IMR-90 (cell line): ENCODE measurements at regions not wholly inside any gene's neighbourhood (a gene's known extent, or its start where the extent isn't known, plus 50 kb on each side); places are given as distances from the start of the nearest gene placed in this dataset.

Source experiments
- ATAC-seq: fragments of 200-7000 bp; cut with Tn5 transposase; 2 replicates; pipeline ENCODE4 v1.9.1; 2020; ENCODE audit warnings: low read depth, mild to moderate bottlenecking, moderate library complexity
- BruUV-seq: library from RNA; stranded (reverse); fragments of 400-500 nt; replicated peaks from 2 replicates; lab custom pipeline; 2021; lab: Mats Ljungman, UMichigan
- CTCF ChIA-PET: fragments of 300-600 bp; formaldehyde crosslinking; extraction: SDS; loops from one replicate; lab custom pipeline; 2021; ENCODE audit warnings: antibody characterized with exemption; lab: Yijun Ruan, JAX
- POLR2A ChIA-PET: fragments of 300-600 bp; sonication (Branson Sonifier 250); formaldehyde crosslinking; loops from one replicate; lab custom pipeline; 2022; ENCODE audit warnings: antibody characterized with exemption; ENCODE audit not compliant: unreplicated experiment; lab: Charles Lee
- DNase-seq: peaks from one replicate; pipeline ENCODE4 v3.0.0; 2013
- H2AFZ ChIP-seq: replicated peaks from 2 replicates; pipeline ENCODE3; 2013; ENCODE audit warnings: low read length, mild to moderate bottlenecking; ENCODE audit not compliant: poor library complexity
- H2AK5ac ChIP-seq: 2 replicates; pipeline ENCODE4 v1.6.1; 2013; ENCODE audit warnings: low read depth, low read length, inconsistent platforms
- H2AK9ac ChIP-seq: replicated peaks from 2 replicates; pipeline ENCODE3; 2013; ENCODE audit warnings: mild to moderate bottlenecking, low read depth, low read length, moderate library complexity; ENCODE audit not compliant: poor library complexity
- H2BK120ac ChIP-seq: 2 replicates; pipeline ENCODE4 v1.6.1; 2013; ENCODE audit warnings: low read depth, low read length, inconsistent platforms
- H2BK15ac ChIP-seq: 3 replicates; pipeline ENCODE4 v1.6.1; 2013; ENCODE audit warnings: low read depth, low read length, inconsistent platforms
- H2BK20ac ChIP-seq: 2 replicates; pipeline ENCODE4 v1.6.1; 2013; ENCODE audit warnings: low read depth, mild to moderate bottlenecking, inconsistent platforms, low read length, moderate library complexity
- H2BK5ac ChIP-seq: 2 replicates; pipeline ENCODE4 v1.6.1; 2013; ENCODE audit warnings: mild to moderate bottlenecking, low read depth, low read length, inconsistent platforms; ENCODE audit not compliant: poor library complexity, severe bottlenecking
- H3K14ac ChIP-seq: replicated peaks from 2 replicates; pipeline ENCODE4 v1.6.1; 2013; ENCODE audit warnings: low read depth, low read length, inconsistent platforms
- H3K18ac ChIP-seq: 2 replicates; pipeline ENCODE4 v1.6.1; 2013; ENCODE audit warnings: low read depth, low read length, control low read depth
- H3K23ac ChIP-seq: 2 replicates; pipeline ENCODE4 v1.6.1; 2013; ENCODE audit warnings: low read depth, low read length, inconsistent platforms
- H3K27ac ChIP-seq: 2 replicates; pipeline ENCODE4 v1.5.1; 2013; ENCODE audit warnings: mild to moderate bottlenecking, control low read depth, low read length; ENCODE audit not compliant: insufficient read depth
- H3K27me3 ChIP-seq: 2 replicates; pipeline ENCODE4 v1.6.1; 2013; ENCODE audit warnings: low read length; ENCODE audit not compliant: control insufficient read depth, insufficient read depth
- H3K36me3 ChIP-seq: 2 replicates; pipeline ENCODE4 v1.6.1; 2013; ENCODE audit warnings: low read length, mixed read lengths; ENCODE audit not compliant: control insufficient read depth, insufficient read depth
- H3K4ac ChIP-seq: 2 replicates; pipeline ENCODE4 v1.6.1; 2013; ENCODE audit warnings: low read depth, low read length, inconsistent platforms
- H3K4me1 ChIP-seq: 2 replicates; pipeline ENCODE4 v1.6.1; 2013; ENCODE audit warnings: low read length, mixed read lengths; ENCODE audit not compliant: control insufficient read depth, insufficient read depth
- H3K4me2 ChIP-seq: 2 replicates; pipeline ENCODE4 v1.6.1; 2013; ENCODE audit warnings: low read depth, mild to moderate bottlenecking, control low read depth, low read length, moderate library complexity
- H3K4me3 ChIP-seq: 2 replicates; pipeline ENCODE4 v1.5.1; 2013; ENCODE audit warnings: low read depth, mild to moderate bottlenecking, control low read depth, low read length, moderate library complexity; ENCODE audit not compliant: insufficient read depth
- H3K56ac ChIP-seq: 2 replicates; pipeline ENCODE4 v1.6.1; 2013; ENCODE audit warnings: low read length, inconsistent platforms; ENCODE audit not compliant: insufficient read depth; ENCODE audit errors: extremely low read depth
- H3K79me1 ChIP-seq, 2 experiments: 2 replicates each; pipeline ENCODE4 v1.6.1; 2013; ENCODE audit warnings: low read length in 2 of 2, inconsistent platforms in 1 of 2, low read depth in 1 of 2
- H3K9ac ChIP-seq: 2 replicates; pipeline ENCODE4 v1.6.1; 2013; ENCODE audit warnings: low read depth, low read length, control low read depth
- H3K9me1 ChIP-seq: 2 replicates; pipeline ENCODE4 v1.6.1; 2013; ENCODE audit warnings: low read length, inconsistent platforms; ENCODE audit not compliant: insufficient read depth
- H3K9me3 ChIP-seq: 2 replicates; pipeline ENCODE4 v1.6.1; 2013; ENCODE audit warnings: low read length; ENCODE audit not compliant: control insufficient read depth, insufficient read depth
- H4K20me1 ChIP-seq: 2 replicates; pipeline ENCODE4 v1.6.1; 2013; ENCODE audit warnings: low read length, inconsistent platforms; ENCODE audit not compliant: insufficient read depth
- H4K5ac ChIP-seq: 2 replicates; pipeline ENCODE4 v1.6.1; 2013; ENCODE audit warnings: mild to moderate bottlenecking, low read depth, low read length, control low read depth
- H4K8ac ChIP-seq, 2 experiments: 2 replicates each; pipeline ENCODE4 v1.6.1; 2013; ENCODE audit warnings: low read depth in 2 of 2, low read length in 2 of 2, control low read depth in 1 of 2, inconsistent platforms in 1 of 2
- H4K91ac ChIP-seq: 2 replicates; pipeline ENCODE4 v1.6.1; 2013; ENCODE audit warnings: low read depth, low read length, inconsistent platforms; ENCODE audit not compliant: insufficient read depth
- ELK1 ChIP-seq: fragments of 150-350 bp; IDR thresholded peaks from 2 replicates; pipeline ENCODE4 v1.6.1; 2016; ENCODE audit warnings: low read depth, mild to moderate bottlenecking, low read length, moderate library complexity, borderline replicate concordance
- WGBS, 2 experiments: methylation state at CpG; one replicate each; pipeline versions ENCODE4 v1.1.5 to v1.1.7; 2013; ENCODE audit warnings: missing lambda C conversion rate in 2 of 2; ENCODE audit not compliant: insufficient read length in 1 of 2; ENCODE audit errors: extremely low coverage in 2 of 2; 5-methylcytosine and 5-hydroxymethylcytosine counted together
- dilution Hi-C: fragments of 300-500 bp; cut with HindIII; formaldehyde crosslinking; loops from one replicate; pipeline ENCODE4 v1.14.3; 2018; ENCODE audit warnings: low sequenced_read_pairs; ENCODE audit not compliant: unreplicated experiment
- in situ Hi-C: fragments of 300-500 bp; cut with MboI; formaldehyde crosslinking; loops from 3 replicates; pipeline ENCODE4 v1.14.3; 2019; ENCODE audit warnings: low sequenced_read_pairs, inconsistent platforms, mixed read lengths
- intact Hi-C: fragments of 100-400 bp; cut with micrococcal nuclease; formaldehyde crosslinking; loops from 2 replicates; pipeline ENCODE4 v1.10.0; 2022

GRCh38 chr4:14184265-14184664 lies 556.7 kb upstream of the BOD1L1 start:
- ChIA-PET POLR2A (no interaction called here), CTCF (no interaction called here)
- dilution Hi-C loops (no loop called here), in situ Hi-C loops (no loop called here), intact Hi-C loops (no loop called here)
- Histone ChIP-seq H3K23ac (no peak overlapping the region), H4K5ac (no peak overlapping the region), H4K20me1 (no peaks in the 10 kb centered on the region), H3K79me1 (no peaks in the 10 kb centered on the region), H3K56ac (no peak overlapping the region), H3K9ac (no peak overlapping the region), H3K36me3 (no peaks in the 10 kb centered on the region), H3K27ac (no peak overlapping the region), H2AFZ (peak overlapping the region; percentile 63), H3K4me3 (no peak overlapping the region), H2AK5ac (no peak overlapping the region), H3K4me2 (no peak overlapping the region), H2BK20ac (no peak overlapping the region), H2BK5ac (no peak overlapping the region), H3K9me3 (no peaks in the 10 kb centered on the region), H3K27me3 (no peaks in the 10 kb centered on the region), H2BK15ac (no peak overlapping the region), H3K14ac (no peak overlapping the region), H4K8ac (no peak overlapping the region), H3K4me1 (no peaks in the 10 kb centered on the region), H3K9me1 (no peaks in the 10 kb centered on the region; the same call in 1 of the 2 replicates), H3K18ac (no peak overlapping the region), H2BK120ac (no peak overlapping the region), H2AK9ac (peak overlapping the region; percentile 18), H4K91ac (no peak overlapping the region), H3K4ac (no peak overlapping the region)
- ATAC-seq (no peak), DNase-seq (peak; percentile 16)
- no peak for TF ChIP-seq ELK1
- no CpG with 5 or more reads among the region's 3 CpGs for WGBS, 2 experiments
- no TSS peak for BruUV-seq
